Panc1 (cell line): ENCODE measurements at regions not wholly inside any gene's neighbourhood (a gene's known extent, or its start where the extent isn't known, plus 50 kb on each side); places are given as distances from the start of the nearest gene placed in this dataset.

Experiments used
- ATAC-seq: fragments of 200-7000 bp; cut with Tn5 transposase; 2 replicates; pipeline ENCODE4 v1.9.1; 2020; ENCODE audit warnings: mild to moderate bottlenecking, moderate library complexity
- BruUV-seq: library from RNA; stranded (reverse); fragments of 400-500 nt; replicated peaks from 2 replicates; lab custom pipeline; 2021; lab: Mats Ljungman, UMichigan
- CTCF ChIA-PET: fragments of 300-600 bp; sonication (Branson Sonifier 250); formaldehyde crosslinking; loops from one replicate; lab custom pipeline; 2022; ENCODE audit warnings: antibody characterized with exemption; lab: Charles Lee
- POLR2A ChIA-PET: fragments of 300-600 bp; sonication (Branson Sonifier 250); formaldehyde crosslinking; loops from one replicate; lab custom pipeline; 2022; ENCODE audit warnings: antibody characterized with exemption; lab: Charles Lee
- DNase-seq: peaks from one replicate; pipeline ENCODE4 v3.0.0-alpha.2; 2010; ENCODE audit warnings: low read depth, low spot score
- H3K27ac ChIP-seq: 2 replicates; pipeline ENCODE4 v1.5.1; 2011; ENCODE audit warnings: mild to moderate bottlenecking, low read length, inconsistent platforms
- H3K27me3 ChIP-seq: fragments of 200-500 bp; sonication (Bioruptor generic); 2 replicates; pipeline ENCODE4 v1.6.0; 2014; ENCODE audit warnings: low read length, inconsistent platforms; ENCODE audit not compliant: control insufficient read depth, insufficient read depth
- H3K36me3 ChIP-seq: fragments of 200-500 bp; sonication (Bioruptor generic); 2 replicates; pipeline ENCODE4 v1.5.1; 2014; ENCODE audit warnings: inconsistent platforms, mild to moderate bottlenecking, low read length, moderate library complexity; ENCODE audit not compliant: control insufficient read depth, insufficient read depth
- H3K4me1 ChIP-seq: 2 replicates; pipeline ENCODE4 v1.5.1; 2011; ENCODE audit warnings: inconsistent platforms, mild to moderate bottlenecking, low read length, moderate library complexity; ENCODE audit not compliant: control insufficient read depth, insufficient read depth
- H3K4me3 ChIP-seq, 2 experiments: 2 replicates each; pipeline ENCODE4 v1.5.1; 2011 to 2012; ENCODE audit warnings: low read depth in 2 of 2, low read length in 2 of 2, mild to moderate bottlenecking in 2 of 2, inconsistent platforms in 1 of 2, moderate library complexity in 1 of 2
- H3K9me3 ChIP-seq: fragments of 200-500 bp; sonication (Bioruptor generic); 2 replicates; pipeline ENCODE4 v1.5.1; 2014; ENCODE audit warnings: low read depth, mild to moderate bottlenecking, inconsistent platforms, low read length, moderate library complexity; ENCODE audit not compliant: control insufficient read depth, insufficient read depth
- POLR2AphosphoS5 ChIP-seq: IDR thresholded peaks from 2 replicates; pipeline ENCODE4 v1.6.1; 2012; ENCODE audit warnings: mild to moderate bottlenecking, low read depth, low read length, moderate library complexity
- SIN3A ChIP-seq: IDR thresholded peaks from 2 replicates; pipeline ENCODE4 v1.6.1; 2012; ENCODE audit warnings: low read depth, mild to moderate bottlenecking, low read length, moderate library complexity, borderline replicate concordance; ENCODE audit not compliant: insufficient read depth
- TCF7L2 ChIP-seq: IDR thresholded peaks from 2 replicates; pipeline ENCODE4 v1.6.1; 2011; ENCODE audit warnings: mild to moderate bottlenecking, low read depth, low read length, inconsistent platforms
- in situ Hi-C: cut with HindIII; loops from 2 replicates; pipeline ENCODE4 v1.10.0; 2016; ENCODE audit warnings: low sequenced_read_pairs, low pct_unique_long_range_greater_than_20kb
- intact Hi-C: fragments of 100-400 bp; cut with micrococcal nuclease; formaldehyde crosslinking; loops from one replicate; pipeline ENCODE4 v1.10.0; 2022; ENCODE audit not compliant: unreplicated experiment
- TF ChIP-seq, protein P1 (sequence below), 2 experiments: IDR thresholded peaks; 2 replicates each; pipeline ENCODE4 v1.6.1; 2011 to 2012; ENCODE audit warnings: low read depth in 2 of 2, control low read depth in 1 of 2, low read length in 1 of 2, mild to moderate bottlenecking in 1 of 2, moderate library complexity in 1 of 2; ENCODE audit not compliant: insufficient read depth in 1 of 2
- TF ChIP-seq, protein P2 (sequence below): fragments of 450-650 bp; IDR thresholded peaks from 2 replicates; pipeline ENCODE4 v1.5.1; 2017; ENCODE audit warnings: mild to moderate bottlenecking

- Histone ChIP-seq H3K36me3 (no peaks in the 10 kb centered on the region), H3K4me1 (no peaks in the 10 kb centered on the region; the same call in 1 of the 2 replicates), H3K27ac (no peak overlapping the region), H3K27me3 (no peaks in the 10 kb centered on the region), H3K4me3 (no peak overlapping the region), H3K9me3 (no peaks in the 10 kb centered on the region; the same call in 1 of the 2 replicates)
- no TSS peak for BruUV-seq
- CTCF ChIA-PET: no interaction called here
- in situ Hi-C loops: no loop called here
- intact Hi-C loops: no loop called here
- POLR2A ChIA-PET: no interaction called here
- DNase-seq (no peak), ATAC-seq (peak; percentile 95)
- peak; percentile 24; the same call in 1 of the 2 replicates for TF ChIP-seq TCF7L2
- TF ChIP-seq POLR2AphosphoS5: no peak
These were observed 231.1 kb downstream of the COPRS start for GRCh38 chr17:31627960-31628359.

DNA sequence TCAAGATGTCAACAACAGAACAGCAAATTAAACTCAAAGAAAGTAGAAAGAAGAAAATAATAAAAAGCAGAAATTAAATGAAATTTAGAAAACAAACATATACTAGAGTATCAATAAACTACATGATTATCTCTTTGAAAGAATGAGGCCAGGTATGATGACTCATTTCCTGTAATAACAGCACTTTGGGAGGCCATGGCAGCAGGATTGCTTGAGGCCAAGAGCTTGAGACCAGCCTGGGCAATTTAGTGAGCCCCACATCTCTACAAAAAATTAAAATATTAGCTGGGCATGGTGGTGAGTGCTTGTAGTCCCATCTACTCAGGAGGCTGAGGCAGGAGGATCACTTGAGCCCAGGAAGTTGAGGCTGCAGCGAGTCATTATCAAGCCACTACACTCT lies 232.5 kb downstream of the RAB11FIP4 start:
- POLR2A ChIA-PET: no interaction called here

DNA sequence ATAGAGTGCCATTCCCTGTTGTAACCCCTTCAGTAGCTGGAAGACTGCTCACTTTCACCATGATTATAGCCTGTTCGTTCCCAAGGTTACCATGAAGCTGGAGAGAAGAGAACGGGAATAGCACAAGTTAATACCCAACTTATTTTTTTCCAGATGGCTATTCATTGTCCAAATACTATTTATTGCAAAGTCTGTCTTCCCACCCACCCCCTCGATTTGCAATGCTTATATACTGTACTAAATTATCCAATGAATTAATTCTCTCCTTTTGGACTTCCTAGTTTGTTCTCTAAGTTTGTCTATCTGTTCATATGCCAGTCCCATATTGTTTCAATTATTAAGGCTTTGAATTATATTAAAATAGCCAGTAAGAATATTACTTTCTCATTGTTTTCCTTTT lies 231.0 kb downstream of the RAB11FIP4 start:
- BruUV-seq: no TSS peak
- Histone ChIP-seq H3K4me3 (no peak overlapping the region), H3K9me3 (no peaks in the 10 kb centered on the region; the same call in 1 of the 2 replicates), H3K27me3 (no peaks in the 10 kb centered on the region), H3K36me3 (no peaks in the 10 kb centered on the region), H3K27ac (no peak overlapping the region), H3K4me1 (no peaks in the 10 kb centered on the region; the same call in 1 of the 2 replicates)
- ChIA-PET CTCF (interaction anchor here (0.6 kb wide), 1 partner anchor 123 kb away, joined by 5 read pairs; no protein-coding TSS in a partner anchor), POLR2A (no interaction called here)
- intact Hi-C loops: no loop called here
- TF ChIP-seq SIN3A (no peak), TCF7L2 (no peak), POLR2AphosphoS5 (no peak)
- TF ChIP-seq, protein P1, sequence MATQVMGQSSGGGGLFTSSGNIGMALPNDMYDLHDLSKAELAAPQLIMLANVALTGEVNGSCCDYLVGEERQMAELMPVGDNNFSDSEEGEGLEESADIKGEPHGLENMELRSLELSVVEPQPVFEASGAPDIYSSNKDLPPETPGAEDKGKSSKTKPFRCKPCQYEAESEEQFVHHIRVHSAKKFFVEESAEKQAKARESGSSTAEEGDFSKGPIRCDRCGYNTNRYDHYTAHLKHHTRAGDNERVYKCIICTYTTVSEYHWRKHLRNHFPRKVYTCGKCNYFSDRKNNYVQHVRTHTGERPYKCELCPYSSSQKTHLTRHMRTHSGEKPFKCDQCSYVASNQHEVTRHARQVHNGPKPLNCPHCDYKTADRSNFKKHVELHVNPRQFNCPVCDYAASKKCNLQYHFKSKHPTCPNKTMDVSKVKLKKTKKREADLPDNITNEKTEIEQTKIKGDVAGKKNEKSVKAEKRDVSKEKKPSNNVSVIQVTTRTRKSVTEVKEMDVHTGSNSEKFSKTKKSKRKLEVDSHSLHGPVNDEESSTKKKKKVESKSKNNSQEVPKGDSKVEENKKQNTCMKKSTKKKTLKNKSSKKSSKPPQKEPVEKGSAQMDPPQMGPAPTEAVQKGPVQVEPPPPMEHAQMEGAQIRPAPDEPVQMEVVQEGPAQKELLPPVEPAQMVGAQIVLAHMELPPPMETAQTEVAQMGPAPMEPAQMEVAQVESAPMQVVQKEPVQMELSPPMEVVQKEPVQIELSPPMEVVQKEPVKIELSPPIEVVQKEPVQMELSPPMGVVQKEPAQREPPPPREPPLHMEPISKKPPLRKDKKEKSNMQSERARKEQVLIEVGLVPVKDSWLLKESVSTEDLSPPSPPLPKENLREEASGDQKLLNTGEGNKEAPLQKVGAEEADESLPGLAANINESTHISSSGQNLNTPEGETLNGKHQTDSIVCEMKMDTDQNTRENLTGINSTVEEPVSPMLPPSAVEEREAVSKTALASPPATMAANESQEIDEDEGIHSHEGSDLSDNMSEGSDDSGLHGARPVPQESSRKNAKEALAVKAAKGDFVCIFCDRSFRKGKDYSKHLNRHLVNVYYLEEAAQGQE (IDR thresholded peaks at IDR 0.05; ENCODE audit: insufficient read depth in 1 of 2, low read depth in 2 of 2, low read length in 1 of 2): no peak
- TF ChIP-seq, protein P2, sequence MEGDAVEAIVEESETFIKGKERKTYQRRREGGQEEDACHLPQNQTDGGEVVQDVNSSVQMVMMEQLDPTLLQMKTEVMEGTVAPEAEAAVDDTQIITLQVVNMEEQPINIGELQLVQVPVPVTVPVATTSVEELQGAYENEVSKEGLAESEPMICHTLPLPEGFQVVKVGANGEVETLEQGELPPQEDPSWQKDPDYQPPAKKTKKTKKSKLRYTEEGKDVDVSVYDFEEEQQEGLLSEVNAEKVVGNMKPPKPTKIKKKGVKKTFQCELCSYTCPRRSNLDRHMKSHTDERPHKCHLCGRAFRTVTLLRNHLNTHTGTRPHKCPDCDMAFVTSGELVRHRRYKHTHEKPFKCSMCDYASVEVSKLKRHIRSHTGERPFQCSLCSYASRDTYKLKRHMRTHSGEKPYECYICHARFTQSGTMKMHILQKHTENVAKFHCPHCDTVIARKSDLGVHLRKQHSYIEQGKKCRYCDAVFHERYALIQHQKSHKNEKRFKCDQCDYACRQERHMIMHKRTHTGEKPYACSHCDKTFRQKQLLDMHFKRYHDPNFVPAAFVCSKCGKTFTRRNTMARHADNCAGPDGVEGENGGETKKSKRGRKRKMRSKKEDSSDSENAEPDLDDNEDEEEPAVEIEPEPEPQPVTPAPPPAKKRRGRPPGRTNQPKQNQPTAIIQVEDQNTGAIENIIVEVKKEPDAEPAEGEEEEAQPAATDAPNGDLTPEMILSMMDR: no peak
- DNase-seq (no peak), ATAC-seq (no peak)
- in situ Hi-C loops: no loop called here

More for the DNA sequence above, 232.5 kb downstream of the RAB11FIP4 start:
- Histone ChIP-seq H3K4me1 (no peaks in the 10 kb centered on the region; the same call in 1 of the 2 replicates), H3K4me3 (no peak overlapping the region), H3K27me3 (no peaks in the 10 kb centered on the region), H3K36me3 (no peaks in the 10 kb centered on the region), H3K9me3 (no peaks in the 10 kb centered on the region; the same call in 1 of the 2 replicates), H3K27ac (no peak overlapping the region)
- no TSS peak for BruUV-seq
- intact Hi-C loops (no loop called here), in situ Hi-C loops (no loop called here)
- DNase-seq (no peak), ATAC-seq (no peak)
- TF ChIP-seq SIN3A (no peak), TCF7L2 (no peak)
- CTCF ChIA-PET: no interaction called here
